PC-3 (cell line): ENCODE measurements at regions not wholly inside any gene's neighbourhood (a gene's known extent, or its start where the extent isn't known, plus 50 kb on each side); places are given as distances from the start of the nearest gene placed in this dataset.

Source experiments
- ATAC-seq: fragments of 200-7000 bp; cut with Tn5 transposase; 2 replicates; pipeline ENCODE4 v1.9.1; 2020; ENCODE audit warnings: mild to moderate bottlenecking, moderate library complexity
- BruUV-seq: library from RNA; stranded (reverse); fragments of 400-500 nt; replicated peaks from 2 replicates; lab custom pipeline; 2021; lab: Mats Ljungman, UMichigan
- CTCF ChIA-PET: fragments of 300-600 bp; sonication (Branson Sonifier 250); formaldehyde crosslinking; loops from one replicate; lab custom pipeline; 2022; ENCODE audit warnings: antibody characterized with exemption; lab: Charles Lee
- POLR2A ChIA-PET: fragments of 300-600 bp; sonication (Branson Sonifier 250); formaldehyde crosslinking; loops from one replicate; lab custom pipeline; 2022; ENCODE audit warnings: antibody characterized with exemption; ENCODE audit not compliant: unreplicated experiment; lab: Charles Lee
- DNase-seq: peaks from one replicate; pipeline ENCODE4 v3.0.0-alpha.2; 2015
- H2AFZ ChIP-seq: fragments of 300-600 bp; sonication (generic); 2 replicates; pipeline ENCODE4 v1.6.0; 2016; ENCODE audit warnings: antibody characterized with exemption, low read length
- H3F3A ChIP-seq: fragments of 300-600 bp; sonication (generic); one replicate; pipeline ENCODE4 v1.6.0; 2017; ENCODE audit warnings: antibody characterized with exemption, low read length, control low read depth, mild to moderate bottlenecking; ENCODE audit not compliant: unreplicated experiment
- H3K27ac ChIP-seq: fragments of 300-600 bp; sonication (generic); 2 replicates; pipeline ENCODE4 v1.5.1; 2016; ENCODE audit warnings: mild to moderate bottlenecking, low read length
- H3K27me3 ChIP-seq: fragments of 300-600 bp; sonication (generic); 2 replicates; pipeline ENCODE4 v1.6.1; 2016; ENCODE audit warnings: low read length, mixed read lengths
- H3K36me3 ChIP-seq: fragments of 300-600 bp; sonication (generic); 2 replicates; pipeline ENCODE4 v1.6.1; 2016; ENCODE audit warnings: low read depth, mixed run types, low read length, mixed read lengths
- H3K4me1 ChIP-seq: fragments of 300-600 bp; sonication (generic); 2 replicates; pipeline ENCODE4 v1.5.1; 2016; ENCODE audit warnings: low read length; ENCODE audit not compliant: insufficient read depth
- H3K4me2 ChIP-seq: fragments of 300-600 bp; sonication (generic); 2 replicates; pipeline ENCODE4 v1.6.0; 2016; ENCODE audit warnings: low read length
- H3K4me3 ChIP-seq: fragments of 300-600 bp; sonication (generic); 2 replicates; pipeline ENCODE4 v1.5.1; 2016; ENCODE audit warnings: mild to moderate bottlenecking, low read length, mixed read lengths
- H3K79me2 ChIP-seq: fragments of 300-600 bp; sonication (generic); 2 replicates; pipeline ENCODE4 v1.6.1; 2017; ENCODE audit warnings: low read length, mixed read lengths
- H3K9ac ChIP-seq: fragments of 300-600 bp; sonication (generic); 2 replicates; pipeline ENCODE4 v1.6.0; 2016; ENCODE audit warnings: mild to moderate bottlenecking, low read length
- H3K9me2 ChIP-seq: fragments of 300-600 bp; sonication (generic); replicated peaks from 2 replicates; pipeline ENCODE4 v1.6.1; 2016; ENCODE audit warnings: mixed run types, low read length, mixed read lengths
- H3K9me3 ChIP-seq: fragments of 300-600 bp; sonication (generic); 2 replicates; pipeline ENCODE4 v1.6.1; 2016; ENCODE audit warnings: low read length, mixed read lengths
- H4K20me1 ChIP-seq: fragments of 300-600 bp; sonication (generic); 2 replicates; pipeline ENCODE4 v1.6.1; 2016; ENCODE audit warnings: low read length, mixed read lengths
- CTCF ChIP-seq: fragments of 300-600 bp; sonication (generic); conservative IDR thresholded peaks from 2 replicates; pipeline ENCODE4 v1.5.1; 2017; ENCODE audit warnings: antibody characterized with exemption, low read depth, mild to moderate bottlenecking, low read length
- EZH2 ChIP-seq: fragments of 300-600 bp; sonication (generic); IDR thresholded peaks from one replicate; pipeline ENCODE4 v1.6.1; 2017; ENCODE audit warnings: antibody characterized with exemption, mild to moderate bottlenecking, low read length; ENCODE audit not compliant: unreplicated experiment
- EZH2phosphoT487 ChIP-seq: fragments of 300-600 bp; sonication (generic); IDR thresholded peaks from 2 replicates; pipeline ENCODE4 v1.6.1; 2018; ENCODE audit warnings: mild to moderate bottlenecking, antibody characterized with exemption, low read length, borderline replicate concordance
- intact Hi-C: fragments of 100-400 bp; cut with micrococcal nuclease; formaldehyde crosslinking; loops from 2 replicates; pipeline ENCODE4 v1.9.0; 2023

- Histone ChIP-seq H3K36me3 (no peaks in the 10 kb centered on the region), H3F3A (no peaks in the 10 kb centered on the region), H4K20me1 (no peaks in the 10 kb centered on the region), H3K4me3 (no peak overlapping the region), H3K27me3 (peaks cover 10% of the 10 kb centered on the region; the same call in 1 of the 2 replicates), H3K79me2 (no peaks in the 10 kb centered on the region), H3K27ac (no peak overlapping the region), H3K4me1 (peaks cover 12% of the 10 kb centered on the region), H3K9ac (no peak overlapping the region), H3K9me3 (no peaks in the 10 kb centered on the region), H3K4me2 (no peak overlapping the region), H3K9me2 (no peaks in the 10 kb centered on the region), H2AFZ (no peak overlapping the region)
- BruUV-seq = no TSS peak
- CTCF ChIA-PET = no interaction called here
- POLR2A ChIA-PET = no interaction called here
- intact Hi-C loops = no loop called here
- no peak for ATAC-seq
- DNase-seq = peak; percentile 16
- TF ChIP-seq EZH2 (no peak), CTCF (peak; percentile 55), EZH2phosphoT487 (no peak)
These were observed 64.1 kb downstream of the ZNF641 start for GRCh38 chr12:48286665-48287064.

GRCh38 chr12:48285751-48286650, 64.7 kb downstream of the ZNF641 start:
- BruUV-seq = no TSS peak
- CTCF ChIA-PET = no interaction called here
- ATAC-seq = no peak

More at GRCh38 chr12:48285751-48286650, 64.7 kb downstream of the ZNF641 start:
- Histone ChIP-seq H3K9me3 (no peaks in the 10 kb centered on the region), H3K27me3 (peaks cover 10% of the 10 kb centered on the region; the same call in 1 of the 2 replicates), H3K4me2 (no peak overlapping the region), H3K9me2 (no peaks in the 10 kb centered on the region), H3K9ac (no peak overlapping the region), H4K20me1 (no peaks in the 10 kb centered on the region), H3K4me3 (no peak overlapping the region), H3K36me3 (no peaks in the 10 kb centered on the region), H2AFZ (no peak overlapping the region), H3F3A (no peaks in the 10 kb centered on the region), H3K4me1 (peaks cover 9% of the 10 kb centered on the region), H3K79me2 (no peaks in the 10 kb centered on the region), H3K27ac (no peak overlapping the region)
- TF ChIP-seq CTCF (no peak), EZH2phosphoT487 (no peak), EZH2 (no peak)
- POLR2A ChIA-PET = no interaction called here
- DNase-seq = peak; percentile 45
- intact Hi-C loops = no loop called here
